H1 (cell line): ENCODE measurements at regions not wholly inside any gene's neighbourhood (a gene's known extent, or its start where the extent isn't known, plus 50 kb on each side); places are given as distances from the start of the nearest gene placed in this dataset.

Experiments used
- HDAC6 ChIP-seq: IDR thresholded peaks from one replicate; pipeline ENCODE4 v1.7.1; 2012; ENCODE audit warnings: low read depth, mild to moderate bottlenecking, inconsistent platforms, low read length, moderate library complexity

GRCh38 chr6:62354261-62354660, 68.2 kb upstream of the KHDRBS2 start (continued):
- no peak for TF ChIP-seq HDAC6
